ENCODE measurements at regions not wholly inside any gene's neighbourhood (a gene's known extent, or its start where the extent isn't known, plus 50 kb on each side); places are given as distances from the start of the nearest gene placed in this dataset.

DNA sequence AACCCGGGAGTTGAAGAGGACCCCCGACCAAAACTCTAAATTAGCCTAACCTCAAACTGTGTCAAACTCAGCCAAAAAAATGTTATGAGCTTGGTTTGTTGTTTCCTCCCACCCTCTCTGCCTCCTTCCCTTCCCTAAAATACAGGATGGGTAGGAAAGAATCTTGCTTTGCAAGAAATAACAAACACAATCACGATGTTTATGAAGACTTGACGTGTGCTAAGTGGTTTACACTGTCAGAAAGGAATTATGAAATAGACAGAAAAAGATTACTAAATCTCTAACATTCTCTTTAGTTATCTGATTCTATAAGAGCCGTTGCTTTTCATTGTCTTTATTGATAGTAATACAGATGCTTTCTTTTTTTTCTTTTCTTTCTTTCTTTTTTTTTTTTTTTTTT is 285.1 kb downstream of the BMP7 start:
- TF ChIP-seq EZH2 (IDR thresholded peaks at IDR 0.05; ENCODE audit: borderline replicate concordance, low read depth, low read length, poor library complexity, severe bottlenecking) = no peak
- TF ChIP-seq, protein P1, sequence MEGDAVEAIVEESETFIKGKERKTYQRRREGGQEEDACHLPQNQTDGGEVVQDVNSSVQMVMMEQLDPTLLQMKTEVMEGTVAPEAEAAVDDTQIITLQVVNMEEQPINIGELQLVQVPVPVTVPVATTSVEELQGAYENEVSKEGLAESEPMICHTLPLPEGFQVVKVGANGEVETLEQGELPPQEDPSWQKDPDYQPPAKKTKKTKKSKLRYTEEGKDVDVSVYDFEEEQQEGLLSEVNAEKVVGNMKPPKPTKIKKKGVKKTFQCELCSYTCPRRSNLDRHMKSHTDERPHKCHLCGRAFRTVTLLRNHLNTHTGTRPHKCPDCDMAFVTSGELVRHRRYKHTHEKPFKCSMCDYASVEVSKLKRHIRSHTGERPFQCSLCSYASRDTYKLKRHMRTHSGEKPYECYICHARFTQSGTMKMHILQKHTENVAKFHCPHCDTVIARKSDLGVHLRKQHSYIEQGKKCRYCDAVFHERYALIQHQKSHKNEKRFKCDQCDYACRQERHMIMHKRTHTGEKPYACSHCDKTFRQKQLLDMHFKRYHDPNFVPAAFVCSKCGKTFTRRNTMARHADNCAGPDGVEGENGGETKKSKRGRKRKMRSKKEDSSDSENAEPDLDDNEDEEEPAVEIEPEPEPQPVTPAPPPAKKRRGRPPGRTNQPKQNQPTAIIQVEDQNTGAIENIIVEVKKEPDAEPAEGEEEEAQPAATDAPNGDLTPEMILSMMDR (conservative IDR thresholded peaks at IDR 0.05; ENCODE audit: low read depth, low read length) = no peak
